HG03342 (cell line): ENCODE measurements at regions not wholly inside any gene's neighbourhood (a gene's known extent, or its start where the extent isn't known, plus 50 kb on each side); places are given as distances from the start of the nearest gene placed in this dataset.

Source experiments
- ATAC-seq: cut with Tn5 transposase; IDR thresholded peaks from one replicate; pipeline ENCODE4 v1.9.1; 2021; ENCODE audit warnings: mild to moderate bottlenecking, moderate library complexity; ENCODE audit not compliant: unreplicated experiment

GRCh38 chr2:16283071-16283850, 342.9 kb downstream of the MYCN start:
- no peak for ATAC-seq

- ATAC-seq = no peak
Measured at GRCh38 chr2:16282511-16282910, 342.2 kb downstream of the MYCN start.

- ATAC-seq = no peak
Measured at GRCh38 chr2:16281451-16282335, 341.3 kb downstream of the MYCN start.

- no peak for ATAC-seq
Measured at GRCh38 chr2:16280081-16280480, 339.7 kb downstream of the MYCN start.

- no peak for ATAC-seq
Measured at GRCh38 chr2:16279641-16280040, 339.3 kb downstream of the MYCN start.

GRCh38 chr2:16279201-16279570, 338.8 kb downstream of the MYCN start:
- no peak for ATAC-seq

- no peak for ATAC-seq
Measured at GRCh38 chr2:16278421-16279200, 338.3 kb downstream of the MYCN start.

GRCh38 chr2:16277117-16277516, 336.8 kb downstream of the MYCN start:
- no peak for ATAC-seq

GRCh38 chr2:16275661-16276060, 335.3 kb downstream of the MYCN start:
- ATAC-seq = no peak

- ATAC-seq = no peak
Measured at GRCh38 chr2:16275131-16275530, 334.8 kb downstream of the MYCN start.

- ATAC-seq = no peak
Measured at GRCh38 chr2:16273111-16273510, 332.8 kb downstream of the MYCN start.

GRCh38 chr2:16272038-16272788, 331.9 kb downstream of the MYCN start:
- ATAC-seq = no peak

GRCh38 chr2:16271231-16271896, 331.0 kb downstream of the MYCN start:
- ATAC-seq = no peak

GRCh38 chr2:16270441-16270840, 330.1 kb downstream of the MYCN start:
- ATAC-seq = no peak

- ATAC-seq = no peak
Measured at GRCh38 chr2:16268301-16269000, 328.1 kb downstream of the MYCN start.

GRCh38 chr2:16266571-16266970, 326.2 kb downstream of the MYCN start:
- no peak for ATAC-seq

- no peak for ATAC-seq
Measured at GRCh38 chr2:16264931-16265540, 324.7 kb downstream of the MYCN start.

GRCh38 chr2:16264491-16264890, 324.1 kb downstream of the MYCN start:
- no peak for ATAC-seq
